D341Med (cell line): ENCODE measurements at regions not wholly inside any gene's neighbourhood (a gene's known extent, or its start where the extent isn't known, plus 50 kb on each side); places are given as distances from the start of the nearest gene placed in this dataset.

ENCODE experiments used
- DNase-seq: peaks from one replicate; pipeline ENCODE4 v3.0.0; 2012; ENCODE audit warnings: low spot score

- DNase-seq: no peak
Measured at GRCh38 chr4:18390655-18391353, 369.2 kb upstream of the LCORL start.

GRCh38 chr4:18389115-18389514 is 367.6 kb upstream of the LCORL start:
- DNase-seq: no peak

- no peak for DNase-seq
Measured at GRCh38 chr4:18388039-18388438, 366.5 kb upstream of the LCORL start.

DNA sequence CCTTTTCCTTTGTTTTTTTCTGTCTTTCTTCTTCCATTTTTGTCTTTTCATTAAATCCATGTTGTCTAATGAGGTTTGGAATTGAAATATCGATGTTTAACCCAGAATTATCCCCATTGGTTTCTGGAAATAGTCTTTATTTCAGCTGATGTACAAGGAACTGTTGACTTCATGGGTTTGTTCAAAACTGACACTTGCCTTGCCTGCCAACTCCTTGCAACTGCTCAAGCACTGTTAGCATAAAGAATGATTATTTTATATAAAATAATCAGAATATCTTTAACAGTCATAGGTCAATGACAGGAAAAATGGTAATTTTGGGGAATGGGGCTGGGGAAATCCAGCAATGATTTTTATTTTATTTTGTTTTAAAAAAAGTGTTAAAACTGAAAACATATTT is 359.6 kb upstream of the LCORL start:
- no peak for DNase-seq

DNA sequence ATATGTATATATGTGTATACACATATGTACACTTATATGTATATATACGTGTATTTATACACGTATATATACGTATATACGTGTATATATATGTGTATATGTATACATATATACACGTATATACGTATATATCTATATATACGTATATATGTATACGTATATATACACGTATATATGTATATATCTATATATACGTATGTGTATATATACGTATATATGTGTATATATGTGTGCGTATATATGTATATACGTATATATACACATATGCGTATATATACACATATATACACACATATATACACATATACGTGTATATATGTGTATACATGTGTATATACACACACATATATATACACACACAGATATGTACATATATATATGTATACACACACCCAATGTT is 348.0 kb upstream of the LCORL start:
- DNase-seq: no peak

- DNase-seq: peak; percentile 34
Measured at GRCh38 chr4:18366892-18367291, 345.3 kb upstream of the LCORL start.

GRCh38 chr4:18366136-18366535 is 344.6 kb upstream of the LCORL start:
- no peak for DNase-seq

GRCh38 chr4:18343581-18343980 is 322.0 kb upstream of the LCORL start:
- no peak for DNase-seq

- no peak for DNase-seq
Measured at GRCh38 chr4:18342847-18343246, 321.3 kb upstream of the LCORL start.

- DNase-seq: no peak
Measured at GRCh38 chr4:18321956-18322530, 300.5 kb upstream of the LCORL start.

GRCh38 chr4:18319431-18319830 is 297.9 kb upstream of the LCORL start:
- DNase-seq: no peak

GRCh38 chr4:18318682-18319388 is 297.3 kb upstream of the LCORL start:
- no peak for DNase-seq

DNA sequence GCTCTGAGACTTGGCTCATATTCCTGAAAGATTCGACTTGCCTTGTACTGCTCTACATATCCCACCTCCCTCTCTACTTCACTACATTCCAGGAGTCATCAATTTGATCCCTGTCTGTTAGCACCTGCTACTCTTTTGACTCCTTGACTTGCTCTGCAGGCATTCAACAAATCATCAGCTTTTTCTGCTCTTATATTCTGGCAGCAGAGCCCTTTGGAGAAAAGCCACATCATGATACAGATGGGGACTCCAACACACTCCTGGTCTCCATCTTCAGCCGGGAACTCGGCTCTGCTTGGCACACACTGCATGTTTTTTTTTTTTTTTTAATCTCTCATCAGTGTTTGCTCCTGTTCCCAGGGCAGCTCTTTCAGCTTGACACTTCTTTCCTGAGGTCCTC is 293.2 kb upstream of the LCORL start:
- no peak for DNase-seq

GRCh38 chr4:18297684-18298083 is 276.1 kb upstream of the LCORL start:
- DNase-seq: no peak

DNA sequence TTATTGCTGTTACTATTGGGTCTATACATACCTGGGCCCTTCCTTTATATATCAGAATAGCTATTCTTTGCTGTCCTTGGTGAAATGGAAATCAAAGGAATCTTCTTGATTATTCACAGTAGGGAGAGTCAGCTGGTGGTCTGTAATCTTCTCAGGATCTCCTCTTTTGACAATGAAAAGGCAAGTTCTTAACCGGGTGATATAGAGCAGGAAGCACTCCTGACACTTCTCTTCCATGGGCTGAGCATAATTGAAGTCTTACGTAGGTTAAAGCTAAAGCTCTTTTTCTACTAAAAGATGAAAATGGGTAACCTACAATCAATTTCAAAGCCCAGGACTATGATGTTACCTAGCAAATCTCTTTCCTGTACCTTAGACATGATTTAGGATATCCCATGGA is 274.9 kb upstream of the LCORL start:
- no peak for DNase-seq

DNA sequence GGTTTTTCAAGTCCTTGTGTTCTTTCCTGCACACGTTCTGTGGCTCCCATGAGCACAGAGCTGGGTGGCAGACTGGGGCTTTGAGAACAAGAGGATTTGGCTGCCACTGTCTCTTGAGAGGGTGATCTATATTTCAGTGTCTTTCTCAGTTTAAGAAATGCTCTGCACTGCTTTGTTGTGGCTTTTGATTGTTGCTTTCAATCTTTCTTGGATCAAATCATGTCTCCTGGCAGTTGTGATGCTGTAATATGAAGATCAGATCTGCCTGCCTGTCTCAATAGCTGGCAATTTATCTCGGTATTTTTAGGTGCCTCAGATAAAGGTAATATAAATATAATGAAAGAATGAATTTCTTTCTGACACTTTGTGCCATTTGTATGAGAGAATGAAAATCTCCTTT is 273.3 kb upstream of the LCORL start:
- DNase-seq: peak; percentile 38

DNA sequence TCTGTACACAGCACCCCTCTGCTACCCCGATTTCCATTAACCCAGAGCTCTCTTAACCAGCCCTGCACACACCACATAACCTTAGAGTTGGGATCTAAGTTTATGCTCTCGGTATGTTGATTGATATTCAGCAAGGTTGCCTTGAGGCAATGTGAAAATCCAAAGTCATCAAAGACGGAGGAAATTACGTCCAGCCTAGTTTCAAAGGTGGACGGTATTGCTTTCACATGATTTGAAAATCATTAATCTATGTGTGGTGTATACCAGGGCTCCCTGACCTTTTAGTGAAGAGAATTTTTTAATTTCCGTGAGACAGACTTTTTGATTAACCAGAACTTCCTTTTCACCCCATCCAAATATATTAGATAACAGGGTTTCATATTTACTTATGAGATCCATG is 272.5 kb upstream of the LCORL start:
- DNase-seq: no peak

- no peak for DNase-seq
Measured at GRCh38 chr4:18292411-18292810, 270.9 kb upstream of the LCORL start.

- DNase-seq: no peak
Measured at GRCh38 chr4:18291981-18292380, 270.4 kb upstream of the LCORL start.

GRCh38 chr4:18291256-18291655 is 269.7 kb upstream of the LCORL start:
- no peak for DNase-seq

DNA sequence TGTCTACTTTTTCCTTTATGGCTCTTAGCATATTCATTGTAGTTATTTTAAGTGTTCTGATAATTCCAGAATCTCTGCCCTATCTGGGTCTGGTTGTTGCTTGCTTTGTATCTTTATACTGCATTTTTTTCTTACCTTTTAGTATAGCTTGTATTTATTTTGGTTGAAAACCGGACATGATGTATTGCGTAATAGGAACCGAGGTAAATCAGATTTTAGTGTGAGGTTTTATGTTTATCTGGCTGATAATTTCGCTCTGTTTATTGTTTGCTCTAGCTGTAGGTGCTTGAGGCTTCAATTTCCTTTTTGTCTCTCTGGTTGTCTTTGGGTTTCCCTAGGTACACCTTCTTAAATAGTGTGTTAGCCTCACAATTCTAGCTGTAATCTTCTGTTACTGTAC is 263.8 kb upstream of the LCORL start:
- DNase-seq: no peak

DNA sequence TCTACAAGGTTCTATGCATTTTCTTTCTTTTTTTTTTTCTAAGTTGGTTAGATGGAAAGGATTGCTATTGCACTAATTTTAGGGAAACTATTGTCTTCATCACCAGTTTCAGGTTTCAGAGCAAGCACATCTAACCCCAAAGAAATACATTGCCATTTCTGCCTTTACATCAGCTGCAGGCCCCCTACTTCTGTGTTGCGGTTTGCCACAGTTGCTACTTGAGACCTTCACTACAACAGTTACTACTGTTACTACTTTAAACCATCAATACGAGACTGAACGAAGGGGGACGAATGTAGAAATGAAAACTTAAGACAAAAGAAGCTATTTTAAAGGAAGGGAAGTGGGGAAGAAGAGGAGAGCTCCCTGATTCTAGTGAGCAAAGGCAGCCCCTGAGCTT is 256.7 kb upstream of the LCORL start:
- DNase-seq: no peak

DNA sequence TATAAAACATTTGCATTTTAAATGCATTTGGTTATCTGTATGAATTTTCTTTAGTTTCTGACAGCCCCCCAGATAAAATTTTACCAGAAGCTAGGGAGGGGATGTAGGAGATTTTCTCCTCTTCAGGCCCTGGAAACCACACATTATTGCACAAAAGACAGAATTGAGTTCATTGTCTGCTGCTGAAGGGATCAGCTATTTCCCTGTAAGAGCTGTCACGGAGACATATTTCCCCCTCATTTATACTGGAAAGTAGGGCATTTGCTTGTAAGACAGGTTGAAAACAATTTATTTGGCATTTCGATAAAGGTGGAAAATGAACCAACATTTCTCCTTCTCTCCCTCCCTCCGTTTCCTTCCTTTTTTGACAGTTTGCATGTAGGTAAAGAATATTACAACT is 241.3 kb upstream of the LCORL start:
- DNase-seq: no peak

- DNase-seq: no peak
Measured at GRCh38 chr4:18252052-18252451, 230.5 kb upstream of the LCORL start.
